H1 (cell line): ENCODE measurements at regions not wholly inside any gene's neighbourhood (a gene's known extent, or its start where the extent isn't known, plus 50 kb on each side); places are given as distances from the start of the nearest gene placed in this dataset.

Experiments used
- EP300 ChIP-seq, 2 experiments: IDR thresholded peaks; 1 replicate in 1 of 2; 2 replicates in 1 of 2; pipeline ENCODE4 v1.6.1; 2011 to 2012; ENCODE audit warnings: low read depth in 2 of 2, low read length in 2 of 2, mild to moderate bottlenecking in 2 of 2, borderline replicate concordance in 1 of 2, inconsistent platforms in 1 of 2, moderate library complexity in 1 of 2
- KDM5A ChIP-seq: fragments of 200-600 bp; IDR thresholded peaks from 2 replicates; pipeline ENCODE4 v1.7.1; 2012; ENCODE audit warnings: mild to moderate bottlenecking, low read length, inconsistent platforms, mixed read lengths
- POLR2A ChIP-seq, 2 experiments: IDR thresholded peaks; 1 replicate in 1 of 2; 2 replicates in 1 of 2; pipeline ENCODE4 v1.6.1; 2011; ENCODE audit warnings: low read depth in 2 of 2, low read length in 2 of 2, mild to moderate bottlenecking in 2 of 2; ENCODE audit errors: control extremely low read depth in 1 of 2
- POLR2AphosphoS5 ChIP-seq: IDR thresholded peaks from 2 replicates; pipeline ENCODE4 v1.6.1; 2011; ENCODE audit warnings: low read depth, low read length
- RAD21 ChIP-seq, 2 experiments: IDR thresholded peaks in 1 of 2; conservative IDR thresholded peaks in 1 of 2; 2 replicates each; pipeline ENCODE4 v1.6.1; 2011; ENCODE audit warnings: low read depth in 2 of 2, low read length in 2 of 2, improper control_type of control experiment in 1 of 2, inconsistent platforms in 1 of 2, mild to moderate bottlenecking in 1 of 2, moderate library complexity in 1 of 2
- SAP30 ChIP-seq: fragments of 300-600 bp; sonication (generic); IDR thresholded peaks from 2 replicates; pipeline ENCODE4 v1.7.1; 2012; ENCODE audit warnings: low read length, moderate library complexity, mild to moderate bottlenecking, inconsistent platforms; ENCODE audit not compliant: insufficient read depth, insufficient replicate concordance
- SUZ12 ChIP-seq: fragments of 200-600 bp; sonication (generic); IDR thresholded peaks from 2 replicates; pipeline ENCODE4 v1.6.1; 2012; ENCODE audit warnings: mild to moderate bottlenecking, inconsistent platforms, low read length, moderate library complexity, mixed read lengths
- ZNF274 ChIP-seq: IDR thresholded peaks from 2 replicates; pipeline ENCODE4 v1.7.0; 2012; ENCODE audit warnings: low read length, borderline replicate concordance; ENCODE audit errors: extremely low read depth
- TF ChIP-seq, protein P1 (sequence below), 3 experiments: IDR thresholded peaks; 1 replicate in 2 of 3; 2 replicates in 1 of 3; pipeline versions ENCODE4 v1.5.1 to v1.6.1; 2011; ENCODE audit warnings: low read length in 3 of 3, mild to moderate bottlenecking in 3 of 3, inconsistent platforms in 2 of 3, low read depth in 1 of 3, moderate library complexity in 1 of 3; ENCODE audit not compliant: insufficient read depth in 1 of 3; ENCODE audit errors: control extremely low read depth in 1 of 3

DNA sequence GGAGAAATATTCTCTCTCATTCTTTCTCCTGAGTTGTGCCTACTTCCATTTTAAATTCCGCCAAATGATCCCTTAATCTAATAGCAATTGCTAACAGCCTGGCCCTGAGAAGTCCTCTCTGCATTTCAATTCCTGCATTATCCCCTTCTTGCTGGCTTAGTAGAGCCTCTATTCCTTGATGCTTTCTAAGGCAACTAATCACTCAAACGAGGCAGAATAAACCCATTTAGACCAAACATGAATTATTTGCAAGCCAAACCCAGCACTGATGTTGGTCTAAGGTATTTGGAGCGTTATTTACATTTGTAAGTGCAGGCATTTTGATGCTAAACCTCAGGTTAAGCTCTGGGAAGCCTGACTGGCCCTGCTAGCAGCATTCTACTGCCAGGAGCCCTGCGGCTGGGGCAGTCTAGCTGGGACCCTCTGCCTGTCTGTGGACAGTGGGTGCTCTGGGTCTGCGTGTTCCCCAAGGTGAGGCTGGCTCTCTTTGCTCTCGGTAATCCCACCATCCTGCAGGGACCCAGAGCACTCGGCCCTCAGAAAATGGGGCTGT is 173.1 kb upstream of the HS6ST1 start:
- TF ChIP-seq, protein P1, sequence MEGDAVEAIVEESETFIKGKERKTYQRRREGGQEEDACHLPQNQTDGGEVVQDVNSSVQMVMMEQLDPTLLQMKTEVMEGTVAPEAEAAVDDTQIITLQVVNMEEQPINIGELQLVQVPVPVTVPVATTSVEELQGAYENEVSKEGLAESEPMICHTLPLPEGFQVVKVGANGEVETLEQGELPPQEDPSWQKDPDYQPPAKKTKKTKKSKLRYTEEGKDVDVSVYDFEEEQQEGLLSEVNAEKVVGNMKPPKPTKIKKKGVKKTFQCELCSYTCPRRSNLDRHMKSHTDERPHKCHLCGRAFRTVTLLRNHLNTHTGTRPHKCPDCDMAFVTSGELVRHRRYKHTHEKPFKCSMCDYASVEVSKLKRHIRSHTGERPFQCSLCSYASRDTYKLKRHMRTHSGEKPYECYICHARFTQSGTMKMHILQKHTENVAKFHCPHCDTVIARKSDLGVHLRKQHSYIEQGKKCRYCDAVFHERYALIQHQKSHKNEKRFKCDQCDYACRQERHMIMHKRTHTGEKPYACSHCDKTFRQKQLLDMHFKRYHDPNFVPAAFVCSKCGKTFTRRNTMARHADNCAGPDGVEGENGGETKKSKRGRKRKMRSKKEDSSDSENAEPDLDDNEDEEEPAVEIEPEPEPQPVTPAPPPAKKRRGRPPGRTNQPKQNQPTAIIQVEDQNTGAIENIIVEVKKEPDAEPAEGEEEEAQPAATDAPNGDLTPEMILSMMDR (IDR thresholded peaks at IDR 0.05; ENCODE audit: control extremely low read depth in 1 of 3, insufficient read depth in 1 of 3, low read depth in 1 of 3, low read length in 3 of 3) = no peak
- TF ChIP-seq POLR2A (IDR thresholded peaks at IDR 0.05; ENCODE audit: control extremely low read depth in 1 of 2, low read depth in 2 of 2, low read length in 2 of 2) = no peak
- no peak for TF ChIP-seq SAP30
- TF ChIP-seq KDM5A = no peak
- TF ChIP-seq POLR2AphosphoS5 = no peak
- no peak for TF ChIP-seq RAD21 (IDR thresholded peaks at IDR 0.05 in 1 of 2, conservative IDR thresholded peaks at IDR 0.05 in 1 of 2; ENCODE audit: low read depth in 2 of 2, low read length in 2 of 2)
- no peak for TF ChIP-seq EP300 (IDR thresholded peaks at IDR 0.05; ENCODE audit: borderline replicate concordance in 1 of 2, low read depth in 2 of 2, low read length in 2 of 2)
- no peak for TF ChIP-seq ZNF274
- no peak for TF ChIP-seq SUZ12
